H1 (cell line): ENCODE measurements at regions not wholly inside any gene's neighbourhood (a gene's known extent, or its start where the extent isn't known, plus 50 kb on each side); places are given as distances from the start of the nearest gene placed in this dataset.
A peak's percentile ranks its signal among the peaks of the same experiment; 100 is the strongest.

ENCODE experiments used
- CTCF ChIA-PET: fragments of 300-600 bp; sonication (Branson Sonifier 250); formaldehyde crosslinking; loops from one replicate; lab custom pipeline; 2021; ENCODE audit not compliant: partially characterized antibody; lab: Charles Lee
- POLR2A ChIA-PET: fragments of 300-600 bp; sonication (Branson Sonifier 250); formaldehyde crosslinking; loops from one replicate; lab custom pipeline; 2021; ENCODE audit warnings: inconsistent platforms; ENCODE audit not compliant: partially characterized antibody; lab: Charles Lee
- DNase-seq, 2 experiments: peaks; one replicate each; pipeline versions ENCODE4 v3.0.0 to v3.0.0-alpha.2; 2010 to 2022; ENCODE audit warnings: low spot score in 2 of 2, low read depth in 1 of 2, mixed read lengths in 1 of 2
- FAIRE-seq: peaks from 2 replicates; lab custom pipeline; 2011; peaks lifted over from hg19 to GRCh38; lab: Jason Lieb, UNC
- H2AFZ ChIP-seq: 2 replicates; pipeline ENCODE4 v1.8.1; 2012; ENCODE audit warnings: low read length, inconsistent platforms
- H2AK5ac ChIP-seq: 2 replicates; pipeline ENCODE4 v1.6.1; 2013; ENCODE audit warnings: low read depth, low read length
- H2BK120ac ChIP-seq: replicated peaks from 2 replicates; pipeline ENCODE3; 2013; ENCODE audit warnings: low read depth, low read length, inconsistent platforms
- H2BK12ac ChIP-seq: 2 replicates; pipeline ENCODE4 v1.6.1; 2013; ENCODE audit warnings: low read depth, low read length
- H2BK15ac ChIP-seq: 2 replicates; pipeline ENCODE4 v1.6.1; 2013; ENCODE audit warnings: low read length
- H2BK20ac ChIP-seq: 2 replicates; pipeline ENCODE4 v1.6.1; 2013; ENCODE audit warnings: low read length
- H2BK5ac ChIP-seq: 2 replicates; pipeline ENCODE4 v1.6.1; 2013; ENCODE audit warnings: low read depth, low read length
- H3K14ac ChIP-seq: 2 replicates; pipeline ENCODE4 v1.6.1; 2013; ENCODE audit warnings: inconsistent platforms; ENCODE audit not compliant: insufficient read length
- H3K18ac ChIP-seq: 2 replicates; pipeline ENCODE4 v1.6.1; 2013; ENCODE audit warnings: low read length; ENCODE audit errors: extremely low read depth
- H3K23ac ChIP-seq: 2 replicates; pipeline ENCODE4 v1.6.1; 2013; ENCODE audit warnings: inconsistent platforms; ENCODE audit not compliant: insufficient read length
- H3K23me2 ChIP-seq: 2 replicates; pipeline ENCODE4 v1.6.1; 2013; ENCODE audit warnings: low read depth, low read length
- H3K27ac ChIP-seq: 2 replicates; pipeline ENCODE4 v1.6.1; 2011; ENCODE audit warnings: low read depth, low read length, inconsistent platforms
- H3K27me3 ChIP-seq, 4 experiments: replicated peaks in 1 of 4; 1 replicate in 1 of 4; 2 replicates in 3 of 4; pipeline versions ENCODE4 v1.6.1 to v1.8.1; 2011 to 2013; ENCODE audit warnings: low read length in 3 of 4, mild to moderate bottlenecking in 3 of 4, inconsistent platforms in 2 of 4, mixed read lengths in 2 of 4, moderate library complexity in 1 of 4; ENCODE audit not compliant: control insufficient read depth in 3 of 4, insufficient read depth in 3 of 4; ENCODE audit errors: extremely low read depth in 1 of 4
- H3K36me3 ChIP-seq, 4 experiments: 2 replicates each; pipeline versions ENCODE4 v1.6.1 to v1.8.1; 2011 to 2013; ENCODE audit warnings: mild to moderate bottlenecking in 4 of 4, low read length in 3 of 4, moderate library complexity in 2 of 4, control low read depth in 1 of 4, inconsistent platforms in 1 of 4; ENCODE audit not compliant: insufficient read depth in 4 of 4, control insufficient read depth in 2 of 4
- H3K4ac ChIP-seq: replicated peaks from 2 replicates; pipeline ENCODE3; 2013; ENCODE audit warnings: low read length, low read depth, mixed read lengths, inconsistent platforms; ENCODE audit not compliant: insufficient read length
- H3K4me1 ChIP-seq, 4 experiments: replicated peaks in 1 of 4; 1 replicate in 1 of 4; 2 replicates in 3 of 4; pipeline versions ENCODE4 v1.6.1 to v1.8.1; 2011 to 2013; ENCODE audit warnings: low read length in 3 of 4, inconsistent platforms in 2 of 4, mixed read lengths in 1 of 4; ENCODE audit not compliant: insufficient read depth in 4 of 4, control insufficient read depth in 3 of 4
- H3K4me2 ChIP-seq, 2 experiments: 2 replicates each; pipeline versions ENCODE4 v1.6.1 to v1.8.1; 2011 to 2013; ENCODE audit warnings: low read depth in 2 of 2, low read length in 2 of 2, control low read depth in 1 of 2, inconsistent platforms in 1 of 2, mild to moderate bottlenecking in 1 of 2; ENCODE audit not compliant: insufficient read depth in 1 of 2
- H3K4me3 ChIP-seq, 4 experiments: fragments of 200-600, 300-600 bp in 1 of 4; sonication (generic), shearing (Covaris generic), sonication (Bioruptor Twin) in 1 of 4; 2 replicates each; pipeline versions ENCODE4 v1.5.1 to v1.8.1; 2011 to 2016; ENCODE audit warnings: low read length in 4 of 4, low read depth in 3 of 4, control low read depth in 2 of 4, inconsistent platforms in 2 of 4, mild to moderate bottlenecking in 2 of 4, mixed read lengths in 1 of 4, moderate library complexity in 1 of 4; ENCODE audit not compliant: insufficient read depth in 2 of 4; ENCODE audit errors: extremely low read depth in 1 of 4
- H3K56ac ChIP-seq: replicated peaks from 2 replicates; pipeline ENCODE3; 2013; ENCODE audit warnings: low read depth, mild to moderate bottlenecking, mixed read lengths, low read length, inconsistent platforms; ENCODE audit not compliant: insufficient read length
- H3K79me1 ChIP-seq: 2 replicates; pipeline ENCODE4 v1.6.1; 2013; ENCODE audit warnings: low read depth, low read length, control low read depth
- H3K79me2 ChIP-seq, 2 experiments: 2 replicates each; pipeline versions ENCODE4 v1.6.1 to v1.8.1; 2012 to 2013; ENCODE audit warnings: low read length in 2 of 2, mild to moderate bottlenecking in 2 of 2, inconsistent platforms in 1 of 2; ENCODE audit not compliant: insufficient read depth in 2 of 2, control insufficient read depth in 1 of 2
- H3K9ac ChIP-seq, 4 experiments: replicated peaks in 1 of 4; 1 replicate in 1 of 4; 2 replicates in 3 of 4; pipeline versions ENCODE4 v1.6.1 to v1.8.1; 2011 to 2013; ENCODE audit warnings: low read depth in 3 of 4, low read length in 3 of 4, control low read depth in 2 of 4, mild to moderate bottlenecking in 2 of 4, moderate library complexity in 2 of 4, inconsistent platforms in 1 of 4; ENCODE audit errors: extremely low read depth in 1 of 4
- H3K9me3 ChIP-seq, 2 experiments: 2 replicates each; pipeline versions ENCODE4 v1.6.1 to v1.8.1; 2012 to 2013; ENCODE audit warnings: mild to moderate bottlenecking in 2 of 2, moderate library complexity in 2 of 2, control low read depth in 1 of 2, inconsistent platforms in 1 of 2, low read depth in 1 of 2, low read length in 1 of 2, mixed read lengths in 1 of 2; ENCODE audit not compliant: insufficient read depth in 2 of 2
- H4K20me1 ChIP-seq, 2 experiments: replicated peaks in 1 of 2; 2 replicates each; pipeline versions ENCODE3 to v1.8.1; 2011 to 2013; ENCODE audit warnings: inconsistent platforms in 2 of 2, low read length in 2 of 2, mild to moderate bottlenecking in 1 of 2; ENCODE audit not compliant: insufficient read depth in 2 of 2, control insufficient read depth in 1 of 2
- H4K5ac ChIP-seq: 2 replicates; pipeline ENCODE4 v1.6.1; 2013; ENCODE audit warnings: low read length, low read depth, mixed read lengths, inconsistent platforms; ENCODE audit not compliant: insufficient read length
- H4K8ac ChIP-seq: 2 replicates; pipeline ENCODE4 v1.8.0; 2013; ENCODE audit warnings: mild to moderate bottlenecking, moderate library complexity, low read length, inconsistent platforms; ENCODE audit not compliant: insufficient read depth; ENCODE audit errors: extremely low read depth
- H4K91ac ChIP-seq: replicated peaks from 2 replicates; pipeline ENCODE3; 2013; ENCODE audit warnings: low read length, mixed read lengths, inconsistent platforms; ENCODE audit not compliant: insufficient read length
- CEBPB ChIP-seq: IDR thresholded peaks from 2 replicates; pipeline ENCODE4 v1.6.1; 2012; ENCODE audit warnings: low read depth, low read length
- CREB1 ChIP-seq: IDR thresholded peaks from 2 replicates; pipeline ENCODE4 v1.6.1; 2012; ENCODE audit warnings: inconsistent platforms
- CTCF ChIP-seq, 3 experiments: IDR thresholded peaks; 1 replicate in 2 of 3; 2 replicates in 1 of 3; pipeline versions ENCODE4 v1.5.1 to v1.6.1; 2011; ENCODE audit warnings: low read length in 3 of 3, mild to moderate bottlenecking in 3 of 3, inconsistent platforms in 2 of 3, low read depth in 1 of 3, moderate library complexity in 1 of 3; ENCODE audit not compliant: insufficient read depth in 1 of 3; ENCODE audit errors: control extremely low read depth in 1 of 3
- EGR1 ChIP-seq: IDR thresholded peaks from 2 replicates; pipeline ENCODE4 v1.6.1; 2011; ENCODE audit warnings: low read depth, low read length, borderline replicate concordance
- EP300 ChIP-seq, 2 experiments: IDR thresholded peaks; 1 replicate in 1 of 2; 2 replicates in 1 of 2; pipeline ENCODE4 v1.6.1; 2011 to 2012; ENCODE audit warnings: low read depth in 2 of 2, low read length in 2 of 2, mild to moderate bottlenecking in 2 of 2, borderline replicate concordance in 1 of 2, inconsistent platforms in 1 of 2, moderate library complexity in 1 of 2
- EZH2 ChIP-seq: fragments of 200-600 bp; sonication (generic); IDR thresholded peaks from 2 replicates; pipeline ENCODE4 v1.7.1; 2012; ENCODE audit warnings: low read depth, mild to moderate bottlenecking, moderate library complexity, low read length, inconsistent platforms; ENCODE audit not compliant: severe bottlenecking
- NANOG ChIP-seq: IDR thresholded peaks from 2 replicates; pipeline ENCODE4 v1.6.1; 2011; ENCODE audit warnings: low read length, low read depth, mild to moderate bottlenecking, inconsistent platforms; ENCODE audit not compliant: insufficient read depth, poor library complexity, severe bottlenecking
- PHF8 ChIP-seq: fragments of 200-600 bp; sonication (generic); conservative IDR thresholded peaks from 2 replicates; pipeline ENCODE4 v1.7.1; 2012; ENCODE audit warnings: low read depth, mild to moderate bottlenecking, inconsistent platforms, low read length, moderate library complexity
- POLR2A ChIP-seq, 2 experiments: IDR thresholded peaks; 1 replicate in 1 of 2; 2 replicates in 1 of 2; pipeline ENCODE4 v1.6.1; 2011; ENCODE audit warnings: low read depth in 2 of 2, low read length in 2 of 2, mild to moderate bottlenecking in 2 of 2; ENCODE audit errors: control extremely low read depth in 1 of 2
- RFX5 ChIP-seq: IDR thresholded peaks from 2 replicates; pipeline ENCODE4 v1.6.1; 2011; ENCODE audit warnings: low read depth, low read length, improper control_type of control experiment, borderline replicate concordance
- SIN3A ChIP-seq, 2 experiments: IDR thresholded peaks in 1 of 2; conservative IDR thresholded peaks in 1 of 2; 2 replicates each; pipeline ENCODE4 v1.6.1; 2011 to 2012; ENCODE audit warnings: low read length in 2 of 2, improper control_type of control experiment in 1 of 2, low read depth in 1 of 2, mild to moderate bottlenecking in 1 of 2
- TEAD4 ChIP-seq: IDR thresholded peaks from 2 replicates; pipeline ENCODE4 v1.6.1; 2012; ENCODE audit warnings: low read depth, low read length, inconsistent platforms, mixed read lengths
- WGBS, 2 experiments: shearing (Covaris generic) in 1 of 2; methylation state at CpG; one replicate each; pipeline versions ENCODE4 v1.1.6 to v1.1.7; 2013 to 2015; ENCODE audit warnings: low lambda C conversion rate in 2 of 2, mixed read lengths in 2 of 2, inconsistent platforms in 1 of 2, low coverage in 1 of 2, missing lambda C conversion rate in 1 of 2; ENCODE audit not compliant: insufficient replicate concordance in 2 of 2, insufficient coverage in 1 of 2, insufficient read length in 1 of 2; ENCODE audit errors: extremely low coverage in 1 of 2, missing lambda C conversion rate in 1 of 2; 5-methylcytosine and 5-hydroxymethylcytosine counted together

GRCh38 chr2:8312221-8312620 is 369.6 kb upstream of the ID2 start:
- Histone ChIP-seq H3K9me3 (no peaks in the 10 kb centered on the region), H3K4me2 (no peak overlapping the region), H2BK15ac (no peak overlapping the region; the same call in 1 of the 2 replicates), H2BK20ac (no peak overlapping the region), H2AK5ac (0 out of 2 replicates have a peak overlapping the region, but pooled peaks have one; percentile 19), H3K27ac (no peak overlapping the region), H3K23ac (no peak overlapping the region), H3K9ac (no peak overlapping the region), H3K4ac (no peak overlapping the region), H2AFZ (no peak overlapping the region), H3K56ac (no peak overlapping the region), H4K20me1 (no peaks in the 10 kb centered on the region), H3K4me1 (peaks cover 0 to 11% (median 7%) of the 10 kb centered on the region in 4 experiments; a peak in 3 of 7 replicates), H3K23me2 (no peaks in the 10 kb centered on the region; the same call in 1 of the 2 replicates), H3K79me1 (no peaks in the 10 kb centered on the region), H3K27me3 (no peaks in the 10 kb centered on the region; a peak in 1 of 7 replicates), H2BK5ac (no peak overlapping the region), H3K36me3 (no peaks in the 10 kb centered on the region), H4K8ac (no peak overlapping the region), H4K91ac (no peak overlapping the region), H3K79me2 (no peaks in the 10 kb centered on the region), H4K5ac (no peak overlapping the region), H2BK12ac (0 out of 2 replicates have a peak overlapping the region, but pooled peaks have one; percentile 17), H3K4me3 (no peak overlapping the region), H3K18ac (no peak overlapping the region), H2BK120ac (no peak overlapping the region), H3K14ac (no peak overlapping the region)
- ChIA-PET POLR2A (no interaction called here), CTCF (interaction anchor here (1.2 kb wide), 1 partner anchor 384 kb away, joined by 3 read pairs; no protein-coding TSS in a partner anchor)
- DNase-seq (no peak), FAIRE-seq (no peak)
- 97% methylated on average over 3 of the region's 3 CpGs; no CpG with 5 or more reads in 1 of the 2 experiments for WGBS, 2 experiments
- TF ChIP-seq NANOG: no peak
- TF ChIP-seq EZH2: no peak
- TF ChIP-seq CEBPB: no peak
- no peak for TF ChIP-seq SIN3A (conservative IDR thresholded peaks at IDR 0.05 in 1 of 2, IDR thresholded peaks at IDR 0.05 in 1 of 2; ENCODE audit: low read depth in 1 of 2, low read length in 2 of 2)
- no peak for TF ChIP-seq PHF8
- TF ChIP-seq CREB1: no peak
- TF ChIP-seq EP300 (IDR thresholded peaks at IDR 0.05; ENCODE audit: borderline replicate concordance in 1 of 2, low read depth in 2 of 2, low read length in 2 of 2): no peak
- no peak for TF ChIP-seq CTCF (IDR thresholded peaks at IDR 0.05; ENCODE audit: control extremely low read depth in 1 of 3, insufficient read depth in 1 of 3, low read depth in 1 of 3, low read length in 3 of 3)
- no peak for TF ChIP-seq EGR1
- no peak for TF ChIP-seq RFX5
- TF ChIP-seq POLR2A (IDR thresholded peaks at IDR 0.05; ENCODE audit: control extremely low read depth in 1 of 2, low read depth in 2 of 2, low read length in 2 of 2): no peak
- no peak for TF ChIP-seq TEAD4
